DND-41 (cell line): ENCODE measurements at regions not wholly inside any gene's neighbourhood (a gene's known extent, or its start where the extent isn't known, plus 50 kb on each side); places are given as distances from the start of the nearest gene placed in this dataset.

Experiments
- ATAC-seq: fragments of 200-7000 bp; cut with Tn5 transposase; 3 replicates; pipeline ENCODE4 v1.9.1; 2021; ENCODE audit warnings: low read depth; ENCODE audit not compliant: insufficient read depth
- DNase-seq: peaks from one replicate; pipeline ENCODE4 v3.0.0-alpha.2; 2020
- H2AFZ ChIP-seq: 2 replicates; pipeline ENCODE4 v1.6.0; 2012; ENCODE audit warnings: low read depth, low read length
- H3K27ac ChIP-seq: 2 replicates; pipeline ENCODE4 v1.5.1; 2012; ENCODE audit warnings: low read length, inconsistent platforms
- H3K27me3 ChIP-seq: fragments of 200-600 bp; sonication (generic); 2 replicates; pipeline ENCODE4 v1.6.0; 2012; ENCODE audit warnings: low read length, mild to moderate bottlenecking, inconsistent platforms; ENCODE audit not compliant: insufficient read depth, poor library complexity
- H3K36me3 ChIP-seq: 2 replicates; pipeline ENCODE4 v1.5.1; 2012; ENCODE audit warnings: low read length, inconsistent platforms; ENCODE audit not compliant: insufficient read depth
- H3K4me1 ChIP-seq: 2 replicates; pipeline ENCODE4 v1.5.1; 2012; ENCODE audit warnings: mild to moderate bottlenecking, low read length; ENCODE audit not compliant: insufficient read depth
- H3K4me2 ChIP-seq: 2 replicates; pipeline ENCODE4 v1.6.0; 2012; ENCODE audit warnings: mild to moderate bottlenecking, moderate library complexity, low read length, inconsistent platforms; ENCODE audit not compliant: insufficient read depth
- H3K4me3 ChIP-seq, 2 experiments: fragments of 200-600 bp in 1 of 2; shearing (Covaris generic) in 1 of 2; 2 replicates each; pipeline ENCODE4 v1.5.1; 2012 to 2016; ENCODE audit warnings: inconsistent platforms in 2 of 2, low read length in 2 of 2, mild to moderate bottlenecking in 2 of 2, low read depth in 1 of 2, moderate library complexity in 1 of 2
- H3K79me2 ChIP-seq: 2 replicates; pipeline ENCODE4 v1.6.0; 2012; ENCODE audit warnings: low read length, inconsistent platforms; ENCODE audit not compliant: insufficient read depth
- H3K9ac ChIP-seq: 2 replicates; pipeline ENCODE4 v1.6.0; 2012; ENCODE audit warnings: low read depth, mild to moderate bottlenecking, inconsistent platforms, low read length, moderate library complexity
- H3K9me3 ChIP-seq: 2 replicates; pipeline ENCODE4 v1.5.1; 2012; ENCODE audit warnings: low read length, moderate library complexity, mild to moderate bottlenecking, inconsistent platforms; ENCODE audit not compliant: insufficient read depth, severe bottlenecking
- H4K20me1 ChIP-seq: 2 replicates; pipeline ENCODE4 v1.6.0; 2012; ENCODE audit warnings: low read length; ENCODE audit not compliant: insufficient read depth
- EZH2 ChIP-seq: IDR thresholded peaks from 3 replicates; pipeline ENCODE4 v1.6.1; 2012; ENCODE audit warnings: borderline replicate concordance, low read depth, mild to moderate bottlenecking, moderate library complexity, low read length, inconsistent platforms; ENCODE audit not compliant: severe bottlenecking
- TF ChIP-seq, protein P1 (sequence below): IDR thresholded peaks from 2 replicates; pipeline ENCODE4 v1.5.1; 2012; ENCODE audit warnings: borderline replicate concordance, low read length, moderate library complexity, mild to moderate bottlenecking; ENCODE audit not compliant: poor library complexity, severe bottlenecking; ENCODE audit errors: extremely low read depth

DNA sequence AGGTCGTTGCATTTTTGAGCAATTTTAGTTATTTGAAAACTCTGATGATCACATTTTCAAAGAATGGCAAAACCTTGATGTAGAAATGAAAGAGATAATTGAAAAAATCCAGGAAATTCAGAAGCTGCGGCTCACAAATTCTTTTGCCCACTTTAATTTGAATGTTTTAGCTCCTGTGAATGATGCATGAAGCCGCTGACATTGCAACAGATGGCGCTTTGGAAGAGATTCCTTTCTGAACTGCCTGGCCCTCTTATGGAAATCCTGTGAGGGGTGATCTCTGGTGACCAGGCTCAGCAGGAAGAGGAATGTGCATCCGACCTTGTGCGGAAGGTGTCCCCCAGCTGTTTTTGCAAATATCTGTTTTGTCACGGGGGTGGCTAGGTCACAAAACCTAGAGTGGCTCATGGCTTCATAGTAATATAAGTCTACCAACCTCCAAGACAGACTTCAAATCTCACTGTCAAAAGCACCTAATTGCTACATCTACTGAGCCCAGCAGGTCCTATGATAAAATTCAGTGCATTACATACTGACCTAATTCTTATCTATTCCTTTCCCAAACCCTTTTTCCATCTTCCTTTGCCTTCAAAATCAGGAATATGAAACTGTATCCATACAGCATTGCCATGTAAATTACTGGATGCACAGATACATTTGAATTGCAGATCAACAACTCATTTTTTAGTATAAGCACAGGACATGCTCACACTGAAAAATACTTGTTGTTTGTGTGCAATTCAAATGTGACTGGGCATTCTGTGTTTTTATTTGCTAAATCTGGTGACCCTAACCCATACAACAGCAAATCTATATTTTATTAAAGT is 412.7 kb downstream of the ETS1 start:
- Histone ChIP-seq H3K4me1 (peaks cover 17% of the 10 kb centered on the region), H3K27me3 (no peaks in the 10 kb centered on the region), H3K9ac (no peak overlapping the region), H3K4me2 (no peak overlapping the region), H3K79me2 (no peaks in the 10 kb centered on the region), H4K20me1 (no peaks in the 10 kb centered on the region), H3K4me3 (no peak overlapping the region), H3K36me3 (no peaks in the 10 kb centered on the region), H3K27ac (no peak overlapping the region), H3K9me3 (no peaks in the 10 kb centered on the region), H2AFZ (no peak overlapping the region)
- no peak for ATAC-seq
- DNase-seq: no peak
- no peak for TF ChIP-seq EZH2
- TF ChIP-seq, protein P1, sequence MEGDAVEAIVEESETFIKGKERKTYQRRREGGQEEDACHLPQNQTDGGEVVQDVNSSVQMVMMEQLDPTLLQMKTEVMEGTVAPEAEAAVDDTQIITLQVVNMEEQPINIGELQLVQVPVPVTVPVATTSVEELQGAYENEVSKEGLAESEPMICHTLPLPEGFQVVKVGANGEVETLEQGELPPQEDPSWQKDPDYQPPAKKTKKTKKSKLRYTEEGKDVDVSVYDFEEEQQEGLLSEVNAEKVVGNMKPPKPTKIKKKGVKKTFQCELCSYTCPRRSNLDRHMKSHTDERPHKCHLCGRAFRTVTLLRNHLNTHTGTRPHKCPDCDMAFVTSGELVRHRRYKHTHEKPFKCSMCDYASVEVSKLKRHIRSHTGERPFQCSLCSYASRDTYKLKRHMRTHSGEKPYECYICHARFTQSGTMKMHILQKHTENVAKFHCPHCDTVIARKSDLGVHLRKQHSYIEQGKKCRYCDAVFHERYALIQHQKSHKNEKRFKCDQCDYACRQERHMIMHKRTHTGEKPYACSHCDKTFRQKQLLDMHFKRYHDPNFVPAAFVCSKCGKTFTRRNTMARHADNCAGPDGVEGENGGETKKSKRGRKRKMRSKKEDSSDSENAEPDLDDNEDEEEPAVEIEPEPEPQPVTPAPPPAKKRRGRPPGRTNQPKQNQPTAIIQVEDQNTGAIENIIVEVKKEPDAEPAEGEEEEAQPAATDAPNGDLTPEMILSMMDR: no peak

DNA sequence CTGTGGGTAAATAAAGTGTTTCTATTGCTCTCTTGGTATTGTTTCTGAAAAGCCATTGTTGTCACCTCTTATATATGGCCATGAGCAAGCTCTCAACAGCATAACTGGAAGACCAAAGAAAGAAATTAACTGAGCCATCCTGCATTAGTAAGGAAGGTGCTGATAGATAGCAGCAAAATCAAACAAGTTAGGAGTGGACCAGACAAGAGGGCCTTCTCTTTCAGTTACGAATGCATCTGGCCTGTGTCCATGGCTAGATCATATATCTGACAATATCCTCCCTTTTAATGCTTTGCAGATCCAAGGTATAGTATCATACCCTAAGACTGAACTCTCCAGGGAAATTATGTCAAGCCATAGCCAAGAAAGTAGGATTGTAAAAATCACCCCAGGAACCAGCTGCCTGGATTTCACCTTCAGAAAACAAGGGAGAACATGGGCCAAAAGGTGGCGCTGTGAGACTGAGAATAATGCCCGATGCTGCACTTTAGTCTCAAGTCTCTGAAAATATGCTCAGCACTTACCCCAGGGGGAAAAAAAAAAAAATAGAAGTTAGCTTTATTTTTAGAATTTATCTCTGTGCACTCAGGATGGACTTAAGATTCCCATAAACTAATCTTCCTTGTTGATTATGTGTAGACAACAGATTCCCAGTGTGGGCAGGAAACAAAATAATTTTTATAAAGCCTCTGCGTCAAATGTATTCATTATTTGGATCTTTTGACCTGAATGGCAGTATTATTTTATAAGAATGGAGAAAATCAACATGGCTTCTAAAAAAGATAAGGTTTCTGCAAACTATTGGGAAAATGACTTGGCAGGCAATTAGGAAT is 415.1 kb downstream of the ETS1 start:
- Histone ChIP-seq H3K79me2 (no peaks in the 10 kb centered on the region), H3K9me3 (no peaks in the 10 kb centered on the region), H3K4me2 (no peak overlapping the region), H3K4me3 (no peak overlapping the region), H4K20me1 (no peaks in the 10 kb centered on the region), H3K27ac (peak overlapping the region; percentile 21), H3K27me3 (no peaks in the 10 kb centered on the region), H3K36me3 (no peaks in the 10 kb centered on the region), H3K9ac (no peak overlapping the region), H3K4me1 (peaks cover 8% of the 10 kb centered on the region), H2AFZ (no peak overlapping the region)
- ATAC-seq (peak; percentile 97), DNase-seq (peak; percentile 86)
- TF ChIP-seq, protein P1: peak; percentile 89
- TF ChIP-seq EZH2: no peak

DNA sequence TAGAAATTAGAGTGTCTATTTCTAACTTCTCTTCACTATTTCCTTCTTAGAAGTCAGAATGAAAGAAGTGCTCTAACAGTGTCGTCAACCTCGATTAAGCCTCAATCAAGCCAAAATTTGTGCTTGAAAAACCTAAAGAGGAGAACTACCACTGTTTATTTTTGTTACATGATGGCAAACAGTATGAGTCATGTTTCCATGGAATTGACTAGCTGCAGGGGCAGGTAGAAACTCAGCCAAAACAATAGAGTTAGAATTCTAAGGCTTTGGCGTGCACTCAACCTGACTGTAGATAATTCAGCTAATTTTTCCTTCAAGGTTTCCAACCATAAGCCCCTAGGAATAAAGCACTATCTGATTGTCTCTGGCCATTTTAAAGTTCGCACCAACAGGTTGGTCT is 415.9 kb downstream of the ETS1 start:
- Histone ChIP-seq H3K27ac (no peak overlapping the region), H3K4me3 (no peak overlapping the region), H3K4me2 (no peak overlapping the region), H3K9me3 (no peaks in the 10 kb centered on the region), H3K9ac (no peak overlapping the region), H3K27me3 (no peaks in the 10 kb centered on the region), H4K20me1 (no peaks in the 10 kb centered on the region), H3K36me3 (no peaks in the 10 kb centered on the region), H2AFZ (no peak overlapping the region), H3K79me2 (no peaks in the 10 kb centered on the region), H3K4me1 (peaks cover 8% of the 10 kb centered on the region)
- no peak for ATAC-seq
- TF ChIP-seq EZH2: no peak
- TF ChIP-seq, protein P1: no peak
- DNase-seq: no peak
